22Rv1 (cell line): ENCODE measurements at regions not wholly inside any gene's neighbourhood (a gene's known extent, or its start where the extent isn't known, plus 50 kb on each side); places are given as distances from the start of the nearest gene placed in this dataset.
"Not testable (repeated sequence)": the region's sequence is repeated elsewhere in the genome, so short reads cannot be mapped to it uniquely, and the experiment has no call there.

Experiments
- H3K27ac ChIP-seq: fragments of 450-650 bp; 2 replicates; pipeline ENCODE4 v1.5.1; 2017
- ZFX ChIP-seq: fragments of 450-650 bp; IDR thresholded peaks from 2 replicates; pipeline ENCODE4 v1.6.1; 2017; ENCODE audit warnings: antibody characterized with exemption, borderline replicate concordance
- TF ChIP-seq, protein P1 (sequence below): fragments of 450-650 bp; IDR thresholded peaks from 2 replicates; pipeline ENCODE4 v1.5.1; 2017; ENCODE audit warnings: mild to moderate bottlenecking

DNA sequence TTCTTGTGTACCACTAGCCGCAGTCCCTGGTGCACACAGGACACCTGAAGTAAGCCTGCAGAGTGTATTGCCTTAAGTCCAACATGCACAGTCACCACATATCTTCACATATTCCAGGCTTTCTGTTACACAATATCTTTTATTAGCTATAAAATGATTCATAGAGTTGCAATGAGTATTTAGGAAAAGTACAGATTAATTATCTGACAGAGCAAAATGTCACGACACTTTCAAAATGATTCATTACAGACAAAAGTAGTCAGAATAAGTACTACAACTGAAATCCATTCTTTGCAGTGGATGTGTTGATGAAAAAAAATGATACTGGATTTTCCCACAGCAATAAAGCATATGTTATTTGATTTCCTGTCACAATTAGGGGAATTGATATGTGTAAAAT lies 199.5 kb upstream of the ASCC3 start:
- no peak for TF ChIP-seq ZFX
- TF ChIP-seq, protein P1, sequence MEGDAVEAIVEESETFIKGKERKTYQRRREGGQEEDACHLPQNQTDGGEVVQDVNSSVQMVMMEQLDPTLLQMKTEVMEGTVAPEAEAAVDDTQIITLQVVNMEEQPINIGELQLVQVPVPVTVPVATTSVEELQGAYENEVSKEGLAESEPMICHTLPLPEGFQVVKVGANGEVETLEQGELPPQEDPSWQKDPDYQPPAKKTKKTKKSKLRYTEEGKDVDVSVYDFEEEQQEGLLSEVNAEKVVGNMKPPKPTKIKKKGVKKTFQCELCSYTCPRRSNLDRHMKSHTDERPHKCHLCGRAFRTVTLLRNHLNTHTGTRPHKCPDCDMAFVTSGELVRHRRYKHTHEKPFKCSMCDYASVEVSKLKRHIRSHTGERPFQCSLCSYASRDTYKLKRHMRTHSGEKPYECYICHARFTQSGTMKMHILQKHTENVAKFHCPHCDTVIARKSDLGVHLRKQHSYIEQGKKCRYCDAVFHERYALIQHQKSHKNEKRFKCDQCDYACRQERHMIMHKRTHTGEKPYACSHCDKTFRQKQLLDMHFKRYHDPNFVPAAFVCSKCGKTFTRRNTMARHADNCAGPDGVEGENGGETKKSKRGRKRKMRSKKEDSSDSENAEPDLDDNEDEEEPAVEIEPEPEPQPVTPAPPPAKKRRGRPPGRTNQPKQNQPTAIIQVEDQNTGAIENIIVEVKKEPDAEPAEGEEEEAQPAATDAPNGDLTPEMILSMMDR = no peak
- peak overlapping the region; percentile 30 for H3K27ac ChIP-seq

DNA sequence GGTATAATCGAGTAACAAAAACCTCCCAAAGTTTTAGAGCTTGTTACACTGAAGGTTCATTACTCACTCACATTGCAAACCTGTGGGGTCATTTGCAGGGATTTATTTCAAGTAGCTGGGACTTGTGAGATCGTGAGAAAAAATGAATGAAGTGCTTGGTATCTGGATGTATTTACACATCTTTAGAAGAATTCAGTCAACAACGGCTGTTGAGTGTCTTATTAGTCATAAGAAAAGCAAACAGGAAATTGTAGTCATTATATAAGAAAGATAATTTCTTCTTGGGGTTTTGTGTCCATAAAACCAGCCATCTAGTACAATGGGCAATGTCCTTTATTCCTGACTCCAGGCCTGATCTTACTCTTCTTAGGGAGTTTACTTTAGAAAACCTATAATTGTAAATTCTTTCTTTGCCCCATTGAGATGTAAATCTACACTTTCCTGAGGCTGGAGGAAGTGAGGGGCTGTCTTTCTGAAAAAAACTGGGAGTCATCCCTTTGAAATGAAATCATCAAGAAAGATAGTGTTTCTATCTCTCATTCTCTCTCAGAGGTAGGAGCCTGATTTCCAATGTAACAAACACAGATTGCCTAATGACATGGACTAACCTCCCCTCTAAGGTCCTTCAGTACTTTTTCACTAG lies 202.5 kb upstream of the ASCC3 start:
- peak overlapping the region; percentile 51 for H3K27ac ChIP-seq
- TF ChIP-seq ZFX = no peak
- TF ChIP-seq, protein P1 = no peak

DNA sequence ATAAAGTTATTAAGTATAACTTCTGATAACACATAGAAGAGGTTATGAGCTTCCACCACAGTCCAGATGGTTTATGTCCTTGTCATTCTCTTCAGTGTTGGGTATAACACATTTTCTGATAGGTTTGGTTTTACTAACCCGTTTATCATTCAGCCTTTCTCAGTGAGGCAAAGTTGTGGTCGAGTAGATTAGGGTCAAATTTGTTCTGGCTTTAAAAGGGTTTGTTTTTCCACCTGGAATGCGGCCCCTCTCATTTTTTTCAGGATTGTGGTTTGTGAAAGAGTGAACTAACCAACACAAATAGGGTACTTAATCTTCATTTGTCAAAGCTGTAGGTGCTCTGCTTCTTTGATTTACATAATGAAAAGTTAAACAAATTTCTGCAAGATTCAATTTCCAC lies 204.2 kb upstream of the ASCC3 start:
- H3K27ac ChIP-seq = no peak overlapping the region
- TF ChIP-seq ZFX = no peak
- TF ChIP-seq, protein P1 = no peak

GRCh38 chr6:101086473-101086872 lies 205.3 kb upstream of the ASCC3 start:
- no peak overlapping the region for H3K27ac ChIP-seq
- TF ChIP-seq, protein P1 = no peak
- no peak for TF ChIP-seq ZFX

GRCh38 chr6:101088594-101088993 lies 207.5 kb upstream of the ASCC3 start:
- TF ChIP-seq ZFX = no peak
- TF ChIP-seq, protein P1 = no peak
- H3K27ac ChIP-seq = no peak overlapping the region

DNA sequence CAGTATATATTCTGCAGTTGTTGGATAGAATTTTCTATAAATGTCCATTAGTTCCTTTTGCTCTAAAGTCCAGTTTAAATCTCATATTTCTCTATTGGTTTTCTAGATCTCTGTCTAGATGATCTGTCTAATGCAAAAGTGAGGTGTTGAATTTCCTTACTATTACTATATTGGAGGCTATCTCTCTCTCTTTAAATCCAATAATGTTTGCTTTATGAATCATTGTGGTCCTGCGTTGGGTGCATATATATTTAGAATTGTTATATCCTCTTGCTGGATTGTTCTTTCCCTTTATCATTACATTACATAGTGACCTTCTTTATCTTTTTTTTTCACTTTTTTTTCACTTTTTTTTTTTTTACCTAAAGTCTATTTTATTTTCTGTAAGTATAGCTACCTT lies 208.5 kb upstream of the ASCC3 start:
- no peak for TF ChIP-seq ZFX
- TF ChIP-seq, protein P1 = no peak
- no peak overlapping the region for H3K27ac ChIP-seq

DNA sequence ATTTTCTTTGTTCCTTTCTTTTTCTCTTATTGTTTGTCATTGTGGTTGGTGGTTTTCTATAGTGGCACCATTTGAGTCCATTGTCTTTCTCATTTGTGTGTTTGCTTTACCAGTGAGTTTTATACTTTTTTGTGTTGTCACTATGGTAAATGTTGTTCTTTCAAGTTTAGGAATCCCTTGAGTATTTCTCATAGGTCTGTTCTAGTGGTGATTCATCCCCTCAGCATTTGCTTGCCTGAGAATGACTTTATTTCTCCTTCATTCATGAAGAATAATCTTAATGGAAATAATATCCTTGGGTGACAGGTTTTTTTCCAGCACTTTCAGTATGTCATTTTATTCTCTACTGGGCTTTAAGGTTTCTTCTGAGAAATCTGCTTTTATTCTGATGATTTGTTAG lies 209.2 kb upstream of the ASCC3 start:
- no peak for TF ChIP-seq ZFX
- TF ChIP-seq, protein P1 = no peak
- H3K27ac ChIP-seq = no peak overlapping the region

GRCh38 chr6:101098605-101099004 lies 217.5 kb upstream of the ASCC3 start:
- not testable (repeated sequence) for H3K27ac ChIP-seq
